Neural cell (in vitro differentiated cells): ENCODE measurements at regions not wholly inside any gene's neighbourhood (a gene's known extent, or its start where the extent isn't known, plus 50 kb on each side); places are given as distances from the start of the nearest gene placed in this dataset.

ENCODE experiments used
- H2AFZ ChIP-seq: fragments of 200-600, 300-800 bp; sonication (generic), shearing (Covaris generic); 2 replicates; pipeline ENCODE4 v1.6.0; 2014; ENCODE audit warnings: low read depth, mild to moderate bottlenecking, antibody characterized with exemption, low read length, moderate library complexity
- H3F3A ChIP-seq: fragments of 200-600 bp; shearing (Covaris generic); 2 replicates; pipeline ENCODE4 v1.6.1; 2016; ENCODE audit warnings: mild to moderate bottlenecking, moderate library complexity, mixed read lengths, antibody characterized with exemption, low read length; ENCODE audit not compliant: insufficient read depth, poor library complexity, severe bottlenecking
- H3K27ac ChIP-seq: fragments of 200-600, 300-800 bp; sonication (generic), shearing (Covaris generic); 2 replicates; pipeline ENCODE4 v1.5.1; 2014; ENCODE audit warnings: mild to moderate bottlenecking, low read length, moderate library complexity
- H3K27me3 ChIP-seq: fragments of 300-800, 200-600 bp; sonication (generic), shearing (Covaris generic); 2 replicates; pipeline ENCODE4 v1.6.0; 2014; ENCODE audit warnings: mild to moderate bottlenecking, low read depth, low read length, moderate library complexity; ENCODE audit not compliant: insufficient read depth
- H3K36me3 ChIP-seq: fragments of 300-800, 200-600 bp; sonication (generic), shearing (Covaris generic); 2 replicates; pipeline ENCODE4 v1.5.1; 2014; ENCODE audit warnings: mild to moderate bottlenecking, antibody characterized with exemption, low read length, moderate library complexity; ENCODE audit not compliant: insufficient read depth
- H3K4me2 ChIP-seq: fragments of 300-800, 200-600 bp; sonication (generic), shearing (Covaris generic); 2 replicates; pipeline ENCODE4 v1.6.0; 2014; ENCODE audit warnings: mild to moderate bottlenecking, low read length
- H3K4me3 ChIP-seq: fragments of 300-800, 200-600 bp; sonication (generic), shearing (Covaris generic); 2 replicates; pipeline ENCODE4 v1.5.1; 2014; ENCODE audit warnings: mild to moderate bottlenecking, low read length, moderate library complexity
- H3K79me2 ChIP-seq: fragments of 200-600 bp; shearing (Covaris generic); replicated peaks from 2 replicates; pipeline ENCODE4 v1.6.0; 2014; ENCODE audit warnings: mild to moderate bottlenecking, low read length, moderate library complexity; ENCODE audit not compliant: insufficient read depth
- H3K9ac ChIP-seq: fragments of 300-800, 200-600 bp; sonication (generic), shearing (Covaris generic); 2 replicates; pipeline ENCODE4 v1.6.1; 2016; ENCODE audit warnings: mild to moderate bottlenecking, low read length, mixed read lengths
- H3K9me2 ChIP-seq: fragments of 200-600 bp; shearing (Covaris generic); 2 replicates; pipeline ENCODE4 v1.6.1; 2016; ENCODE audit warnings: mild to moderate bottlenecking, low read length, mixed read lengths; ENCODE audit not compliant: insufficient read depth
- H3K9me3 ChIP-seq: fragments of 200-600, 300-800 bp; sonication (generic), shearing (Covaris generic); 2 replicates; pipeline ENCODE4 v1.6.1; 2016; ENCODE audit warnings: mild to moderate bottlenecking, mixed run types, low read length, moderate library complexity, mixed read lengths
- H4K20me1 ChIP-seq: fragments of 200-600 bp; shearing (Covaris generic); 2 replicates; pipeline ENCODE4 v1.6.1; 2016; ENCODE audit warnings: mild to moderate bottlenecking, mixed run types; ENCODE audit not compliant: insufficient read depth
- CTCF ChIP-seq: fragments of 450-650 bp; IDR thresholded peaks from 2 replicates; pipeline ENCODE4 v1.5.1; 2014; ENCODE audit warnings: antibody characterized with exemption, mild to moderate bottlenecking, moderate library complexity; ENCODE audit not compliant: poor library complexity, severe bottlenecking
- EP300 ChIP-seq: fragments of 450-650 bp; conservative IDR thresholded peaks from 2 replicates; pipeline ENCODE4 v1.6.1; 2014; ENCODE audit warnings: antibody characterized with exemption, mild to moderate bottlenecking, moderate library complexity; ENCODE audit not compliant: poor library complexity, severe bottlenecking
- EZH2 ChIP-seq: fragments of 200-600, 300-800 bp; shearing (Covaris generic), sonication (generic); IDR thresholded peaks from 2 replicates; pipeline ENCODE4 v1.6.1; 2014; ENCODE audit warnings: antibody characterized with exemption, low read length, borderline replicate concordance, mild to moderate bottlenecking; ENCODE audit not compliant: insufficient read depth, poor library complexity, severe bottlenecking
- MXI1 ChIP-seq: fragments of 450-650 bp; conservative IDR thresholded peaks from 2 replicates; pipeline ENCODE4 v1.6.1; 2014; ENCODE audit warnings: antibody characterized with exemption, mild to moderate bottlenecking; ENCODE audit not compliant: poor library complexity, severe bottlenecking
- POLR2AphosphoS5 ChIP-seq: IDR thresholded peaks from 2 replicates; pipeline ENCODE4 v1.6.1; 2012
- RAD21 ChIP-seq: fragments of 450-650 bp; conservative IDR thresholded peaks from 2 replicates; pipeline ENCODE4 v1.6.1; 2014; ENCODE audit warnings: antibody characterized with exemption, mild to moderate bottlenecking, moderate library complexity
- REST ChIP-seq: IDR thresholded peaks from 2 replicates; pipeline ENCODE4 v1.6.1; 2012; ENCODE audit warnings: borderline replicate concordance
- SMC3 ChIP-seq: fragments of 450-650 bp; conservative IDR thresholded peaks from 2 replicates; pipeline ENCODE4 v1.6.1; 2014; ENCODE audit warnings: antibody characterized with exemption, mild to moderate bottlenecking, moderate library complexity; ENCODE audit not compliant: poor library complexity
- TAF1 ChIP-seq: IDR thresholded peaks from 2 replicates; pipeline ENCODE4 v1.6.1; 2012; ENCODE audit warnings: low read depth

- Histone ChIP-seq H3K9me3 (no peaks in the 10 kb centered on the region), H3K4me3 (no peak overlapping the region), H3K27ac (no peak overlapping the region), H3K9ac (no peak overlapping the region), H3K79me2 (no peaks in the 10 kb centered on the region), H4K20me1 (no peaks in the 10 kb centered on the region), H3K4me2 (no peak overlapping the region), H2AFZ (no peak overlapping the region), H3K27me3 (no peaks in the 10 kb centered on the region), H3F3A (no peaks in the 10 kb centered on the region), H3K36me3 (no peaks in the 10 kb centered on the region), H3K9me2 (no peaks in the 10 kb centered on the region)
- TF ChIP-seq SMC3 (no peak), MXI1 (no peak), RAD21 (no peak), EZH2 (no peak), REST (no peak), EP300 (no peak), CTCF (no peak), POLR2AphosphoS5 (no peak), TAF1 (no peak)
Measured at GRCh38 chr21:27841084-27841672, 874.3 kb upstream of the ADAMTS5 start.

DNA sequence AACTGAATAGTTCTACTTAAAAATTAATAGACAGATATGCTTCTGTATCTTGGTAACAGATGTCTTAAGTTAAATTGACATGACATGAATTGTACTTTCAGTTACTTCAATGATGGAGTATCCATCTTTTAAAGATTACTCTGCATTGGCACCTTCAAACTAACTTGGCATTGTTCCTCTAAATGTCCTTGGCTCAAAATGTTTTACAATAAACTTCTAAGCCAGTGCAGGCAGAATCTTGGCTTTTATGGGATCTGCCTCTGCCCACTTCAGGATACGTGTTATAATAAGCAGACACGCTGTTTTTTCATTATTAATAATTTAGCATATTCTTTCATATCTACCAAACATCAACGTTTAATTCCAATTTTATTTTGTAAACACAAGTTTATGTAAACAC lies 873.4 kb upstream of the ADAMTS5 start:
- Histone ChIP-seq H3K4me3 (no peak overlapping the region), H3F3A (no peaks in the 10 kb centered on the region), H3K27me3 (no peaks in the 10 kb centered on the region), H4K20me1 (no peaks in the 10 kb centered on the region), H3K36me3 (no peaks in the 10 kb centered on the region), H3K9ac (no peak overlapping the region), H3K27ac (no peak overlapping the region), H3K4me2 (no peak overlapping the region), H3K9me3 (no peaks in the 10 kb centered on the region), H3K79me2 (no peaks in the 10 kb centered on the region), H2AFZ (no peak overlapping the region), H3K9me2 (no peaks in the 10 kb centered on the region)
- TF ChIP-seq CTCF (no peak), SMC3 (no peak), RAD21 (no peak), EP300 (no peak), EZH2 (no peak), MXI1 (no peak), REST (no peak), POLR2AphosphoS5 (no peak), TAF1 (no peak)
